Prostate gland (tissue), 2 donors: ENCODE measurements at regions not wholly inside any gene's neighbourhood (a gene's known extent, or its start where the extent isn't known, plus 50 kb on each side); places are given as distances from the start of the nearest gene placed in this dataset.

ENCODE experiments used
- DNase-seq: peaks from one replicate; pipeline ENCODE4 v3.0.0-alpha.2; 2019; ENCODE audit warnings: low spot score
- H3K27ac ChIP-seq, 2 donors: fragments of 200-600 bp; sonication (generic); 2 replicates each; pipeline ENCODE4 v1.5.1; 2017 to 2019
- H3K27me3 ChIP-seq: fragments of 200-600 bp; sonication (generic); replicated peaks from 2 replicates; pipeline ENCODE4 v1.5.1; 2019; ENCODE audit not compliant: insufficient read depth
- H3K36me3 ChIP-seq, 2 donors: fragments of 200-600 bp; sonication (generic); 1 replicate in 1 of 2; 2 replicates in 1 of 2; pipeline versions ENCODE4 v1.5.1 to v1.8.1; 2017 to 2019
- H3K4me1 ChIP-seq: fragments of 200-600 bp; sonication (generic); replicated peaks from 2 replicates; pipeline ENCODE4 v1.5.1; 2019
- H3K4me3 ChIP-seq, 2 donors: fragments of 200-600 bp; sonication (generic); 2 replicates each; pipeline ENCODE4 v1.5.1; 2017 to 2019
- H3K9me3 ChIP-seq: fragments of 200-600 bp; sonication (generic); 2 replicates; pipeline ENCODE4 v1.5.1; 2017
- POLR2A ChIP-seq: fragments of 450-650 bp; IDR thresholded peaks from one replicate; pipeline ENCODE4 v1.6.1; 2016; ENCODE audit warnings: antibody characterized with exemption, mild to moderate bottlenecking
- POLR2AphosphoS5 ChIP-seq: sonication (generic); formaldehyde crosslinking; IDR thresholded peaks from one replicate; pipeline ENCODE4 v1.6.1; 2017; ENCODE audit warnings: antibody characterized with exemption
- WGBS: methylation state at CpG from one replicate; pipeline ENCODE4 v1.1.5; 2018; 5-methylcytosine and 5-hydroxymethylcytosine counted together
- intact Hi-C: fragments of 100-400 bp; cut with DNase I; formaldehyde crosslinking; loops from one replicate; pipeline ENCODE4 v1.14.2; 2022
- TF ChIP-seq, protein P1 (sequence below), 4 experiments: fragments of 200-600 bp in 2 of 4; fragments of 450-650 bp in 2 of 4; sonication (generic) in 2 of 4; IDR thresholded peaks; 1 replicate in 3 of 4; 2 replicates in 1 of 4; pipeline ENCODE4 v1.5.1; 2016 to 2019; ENCODE audit warnings: antibody characterized with exemption in 4 of 4, mild to moderate bottlenecking in 2 of 4, moderate library complexity in 2 of 4

DNA sequence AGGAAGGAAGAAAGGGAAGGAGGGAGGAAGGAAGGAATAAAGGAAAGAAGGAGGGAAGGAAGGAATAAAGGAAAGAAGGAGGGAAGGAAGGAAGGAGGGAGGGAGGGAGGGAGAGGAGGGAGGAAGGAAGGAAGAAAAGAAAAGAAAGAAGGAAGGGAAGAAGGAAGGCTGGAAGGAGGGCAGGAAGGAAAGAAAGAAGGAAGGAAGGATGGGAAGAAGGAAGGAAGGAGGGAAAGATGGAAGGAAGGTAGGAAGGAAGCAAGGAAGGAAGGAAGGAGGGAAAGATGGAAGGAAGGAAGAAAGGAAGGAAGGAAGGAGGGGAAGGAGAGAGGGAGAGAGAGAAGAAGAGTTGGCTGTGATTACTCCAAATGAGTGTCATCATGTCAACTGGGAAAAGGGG, 190.6 kb downstream of the ACKR3 start:
- H3K9me3 ChIP-seq, result no peaks in the 10 kb centered on the region
- TF ChIP-seq POLR2AphosphoS5 (no peak), POLR2A (no peak)
- TF ChIP-seq, protein P1, sequence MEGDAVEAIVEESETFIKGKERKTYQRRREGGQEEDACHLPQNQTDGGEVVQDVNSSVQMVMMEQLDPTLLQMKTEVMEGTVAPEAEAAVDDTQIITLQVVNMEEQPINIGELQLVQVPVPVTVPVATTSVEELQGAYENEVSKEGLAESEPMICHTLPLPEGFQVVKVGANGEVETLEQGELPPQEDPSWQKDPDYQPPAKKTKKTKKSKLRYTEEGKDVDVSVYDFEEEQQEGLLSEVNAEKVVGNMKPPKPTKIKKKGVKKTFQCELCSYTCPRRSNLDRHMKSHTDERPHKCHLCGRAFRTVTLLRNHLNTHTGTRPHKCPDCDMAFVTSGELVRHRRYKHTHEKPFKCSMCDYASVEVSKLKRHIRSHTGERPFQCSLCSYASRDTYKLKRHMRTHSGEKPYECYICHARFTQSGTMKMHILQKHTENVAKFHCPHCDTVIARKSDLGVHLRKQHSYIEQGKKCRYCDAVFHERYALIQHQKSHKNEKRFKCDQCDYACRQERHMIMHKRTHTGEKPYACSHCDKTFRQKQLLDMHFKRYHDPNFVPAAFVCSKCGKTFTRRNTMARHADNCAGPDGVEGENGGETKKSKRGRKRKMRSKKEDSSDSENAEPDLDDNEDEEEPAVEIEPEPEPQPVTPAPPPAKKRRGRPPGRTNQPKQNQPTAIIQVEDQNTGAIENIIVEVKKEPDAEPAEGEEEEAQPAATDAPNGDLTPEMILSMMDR (IDR thresholded peaks at IDR 0.05), result no peak
- H3K27me3 ChIP-seq, result no peaks in the 10 kb centered on the region
- no peak overlapping the region for H3K27ac ChIP-seq
- no peak for DNase-seq
- intact Hi-C loops, result no loop called here
- H3K4me3 ChIP-seq, result no peak overlapping the region
- H3K4me1 ChIP-seq, result no peaks in the 10 kb centered on the region
- H3K36me3 ChIP-seq, result no peaks in the 10 kb centered on the region

DNA sequence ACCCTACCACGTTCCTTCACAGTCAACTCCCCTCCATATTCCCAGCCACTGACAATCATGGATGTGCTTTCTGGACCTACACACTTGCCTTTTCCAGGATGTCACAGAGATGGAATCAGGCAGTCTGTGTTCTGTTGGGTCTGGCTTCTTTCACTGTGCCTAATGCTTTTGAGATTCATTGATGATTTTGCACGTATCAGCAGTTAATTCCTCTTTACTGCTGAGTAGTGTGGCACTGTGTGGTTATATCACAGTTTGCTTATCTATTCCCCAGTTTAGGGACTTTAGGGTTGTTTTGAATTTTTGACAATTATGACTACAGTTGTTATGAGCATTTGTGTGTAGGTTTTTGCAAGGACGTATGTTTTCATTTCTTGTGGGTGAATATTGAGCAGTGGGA, 191.7 kb downstream of the ACKR3 start:
- no peaks in the 10 kb centered on the region for H3K27me3 ChIP-seq
- intact Hi-C loops, result no loop called here

DNA sequence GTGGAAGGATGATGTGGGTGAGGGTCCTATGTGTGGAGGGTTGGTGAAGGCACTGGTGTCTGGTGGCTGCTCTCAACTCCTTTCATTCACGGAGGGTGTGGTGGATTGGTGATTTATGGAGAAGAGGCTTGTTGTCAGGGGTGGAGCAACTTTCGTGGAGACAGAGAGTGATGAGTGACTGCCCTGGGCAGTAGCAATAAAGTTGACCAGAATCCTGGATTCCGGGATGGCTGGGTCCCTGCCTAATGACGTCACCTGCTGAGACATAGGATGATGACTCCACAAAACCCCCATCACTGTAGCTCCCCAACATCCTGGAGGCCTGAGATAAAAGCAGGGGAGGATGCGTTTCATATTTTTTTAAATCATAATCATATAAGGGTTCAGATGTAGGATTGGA, 193.0 kb downstream of the ACKR3 start:
- TF ChIP-seq POLR2AphosphoS5 (no peak), POLR2A (no peak)
- TF ChIP-seq, protein P1 (IDR thresholded peaks at IDR 0.05), result no peak
- Histone ChIP-seq H3K9me3 (no peaks in the 10 kb centered on the region), H3K4me1 (no peaks in the 10 kb centered on the region), H3K4me3 (no peak overlapping the region), H3K27me3 (no peaks in the 10 kb centered on the region), H3K36me3 (no peaks in the 10 kb centered on the region), H3K27ac (no peak overlapping the region)
- DNase-seq, result no peak
- WGBS, result 97% methylated on average over 5 of the region's 5 CpGs
- intact Hi-C loops, result no loop called here

More for the DNA sequence above, 191.7 kb downstream of the ACKR3 start:
- TF ChIP-seq, protein P1 (IDR thresholded peaks at IDR 0.05), result no peak
- TF ChIP-seq POLR2AphosphoS5 (no peak), POLR2A (no peak)
- Histone ChIP-seq H3K27ac (no peak overlapping the region), H3K9me3 (no peaks in the 10 kb centered on the region), H3K36me3 (no peaks in the 10 kb centered on the region), H3K4me3 (no peak overlapping the region), H3K4me1 (no peaks in the 10 kb centered on the region)
- WGBS, result 98% methylated on average over 3 of the region's 3 CpGs
- DNase-seq, result no peak

DNA sequence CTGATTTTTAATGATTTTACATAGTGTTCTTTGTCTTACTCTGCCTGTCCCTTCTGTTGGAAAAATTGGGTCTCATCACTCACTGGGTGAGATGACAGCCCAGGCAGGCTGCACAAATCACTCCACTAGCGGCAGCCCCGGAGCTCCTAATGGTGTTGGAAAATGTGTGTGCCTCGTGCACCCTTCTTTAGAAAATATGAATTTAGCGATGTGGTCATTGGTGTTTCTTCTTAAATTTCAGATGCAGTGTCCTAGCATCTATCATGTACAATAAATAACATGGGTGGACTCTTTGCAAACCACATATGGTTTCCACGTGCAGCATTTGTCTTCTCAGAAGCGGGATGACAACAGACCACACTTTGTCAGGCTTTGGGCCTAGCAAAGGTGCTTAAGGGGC, 194.2 kb downstream of the ACKR3 start:
- TF ChIP-seq POLR2A, result no peak
- no peak for TF ChIP-seq POLR2AphosphoS5
- TF ChIP-seq, protein P1 (IDR thresholded peaks at IDR 0.05), result no peak
- Histone ChIP-seq H3K4me3 (no peak overlapping the region), H3K36me3 (no peaks in the 10 kb centered on the region), H3K27me3 (no peaks in the 10 kb centered on the region), H3K27ac (no peak overlapping the region), H3K9me3 (no peaks in the 10 kb centered on the region), H3K4me1 (no peaks in the 10 kb centered on the region)
- 94% methylated on average over 6 of the region's 6 CpGs for WGBS
- DNase-seq, result no peak
- intact Hi-C loops, result no loop called here

DNA sequence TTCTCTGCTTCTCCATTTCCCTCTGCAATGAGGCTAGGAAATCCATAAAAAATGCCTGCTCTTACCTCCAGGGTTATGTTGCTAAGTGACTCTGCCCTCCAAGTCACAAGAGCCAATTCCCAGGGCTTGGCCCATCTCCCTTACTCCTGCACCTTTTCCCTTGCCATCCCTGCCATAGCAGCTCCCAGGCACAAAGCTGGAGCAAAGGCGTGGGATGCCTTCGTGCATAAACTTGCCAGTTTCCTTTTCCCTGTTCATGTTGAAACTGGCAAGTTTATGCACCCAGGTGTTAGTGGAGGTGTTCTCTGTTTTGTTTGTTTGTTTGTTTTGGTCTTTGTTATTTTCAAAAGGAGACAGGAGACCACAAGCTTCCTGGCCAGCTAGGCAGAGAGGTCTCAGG, 195.1 kb downstream of the ACKR3 start:
- intact Hi-C loops, result no loop called here
- TF ChIP-seq POLR2AphosphoS5 (no peak), POLR2A (no peak)
- TF ChIP-seq, protein P1 (IDR thresholded peaks at IDR 0.05), result no peak
- no peak overlapping the region for H3K4me3 ChIP-seq

More for the DNA sequence above, 195.1 kb downstream of the ACKR3 start:
- 49% methylated on average over 2 of the region's 2 CpGs for WGBS
- H3K36me3 ChIP-seq, result no peaks in the 10 kb centered on the region
- H3K4me1 ChIP-seq, result no peaks in the 10 kb centered on the region
- no peaks in the 10 kb centered on the region for H3K27me3 ChIP-seq
- no peak for DNase-seq
- no peak overlapping the region for H3K27ac ChIP-seq
- H3K9me3 ChIP-seq, result no peaks in the 10 kb centered on the region
